ENCODE measurements at regions not wholly inside any gene's neighbourhood (a gene's known extent, or its start where the extent isn't known, plus 50 kb on each side); places are given as distances from the start of the nearest gene placed in this dataset.

DNA sequence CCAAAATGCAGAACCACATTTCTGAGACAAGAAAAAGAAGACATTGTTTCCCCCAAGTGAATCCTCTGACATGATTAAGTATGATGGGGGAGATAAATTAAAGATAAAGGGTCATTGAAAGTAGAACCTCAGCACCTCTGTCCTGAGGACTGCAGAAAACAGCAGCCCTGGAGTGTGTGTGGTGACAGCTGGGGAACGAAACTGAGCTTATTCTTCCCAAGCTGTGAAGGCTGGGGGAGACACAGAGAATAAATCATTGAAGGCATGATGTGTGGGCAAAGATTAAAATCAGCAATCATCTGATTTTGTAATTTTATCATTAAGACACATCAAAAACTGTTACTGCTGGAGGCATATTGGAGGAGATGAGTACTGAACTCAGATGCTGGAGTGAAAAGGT lies 67.5 kb upstream of the GPR6 start:
- Histone ChIP-seq H2AFZ (no peak overlapping the region; the same call in 1 of the 2 replicates), H3F3A (replicated peaks; ENCODE audit: low read depth) (no peaks in the 10 kb centered on the region), H3K27me3 (ENCODE audit: insufficient read depth) (no peaks in the 10 kb centered on the region), H4K20me1 (replicated peaks; ENCODE audit: insufficient read depth) (no peaks in the 10 kb centered on the region), H3K4me2 (no peak overlapping the region), H3K9me2 (ENCODE audit: insufficient read depth) (peaks cover 5% of the 10 kb centered on the region), H3K36me3 (ENCODE audit: insufficient read depth) (no peaks in the 10 kb centered on the region), H3K4me1 (ENCODE audit: insufficient read depth) (peaks cover 5% of the 10 kb centered on the region; the same call in 1 of the 2 replicates), H3K79me2 (replicated peaks; ENCODE audit: insufficient read depth) (no peaks in the 10 kb centered on the region), H3K27ac (ENCODE audit: low read depth) (no peak overlapping the region), H3K4me3 (no peak overlapping the region)
- no peaks in the 10 kb centered on the region for H3K36me3 Mint-ChIP-seq (ENCODE audit: low read depth)
- DNase-seq (ENCODE audit: low spot score): no peak
- TF ChIP-seq EZH2phosphoT487 (IDR thresholded peaks at IDR 0.05; ENCODE audit: unreplicated experiment): no peak
- TF ChIP-seq ZNF331 (CRISPR knock-in tag; IDR thresholded peaks at IDR 0.05; ENCODE audit: low read depth): no peak
- TF ChIP-seq, protein P1, sequence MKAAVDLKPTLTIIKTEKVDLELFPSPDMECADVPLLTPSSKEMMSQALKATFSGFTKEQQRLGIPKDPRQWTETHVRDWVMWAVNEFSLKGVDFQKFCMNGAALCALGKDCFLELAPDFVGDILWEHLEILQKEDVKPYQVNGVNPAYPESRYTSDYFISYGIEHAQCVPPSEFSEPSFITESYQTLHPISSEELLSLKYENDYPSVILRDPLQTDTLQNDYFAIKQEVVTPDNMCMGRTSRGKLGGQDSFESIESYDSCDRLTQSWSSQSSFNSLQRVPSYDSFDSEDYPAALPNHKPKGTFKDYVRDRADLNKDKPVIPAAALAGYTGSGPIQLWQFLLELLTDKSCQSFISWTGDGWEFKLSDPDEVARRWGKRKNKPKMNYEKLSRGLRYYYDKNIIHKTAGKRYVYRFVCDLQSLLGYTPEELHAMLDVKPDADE (IDR thresholded peaks at IDR 0.05): no peak
- no peak for TF ChIP-seq JUNB (IDR thresholded peaks at IDR 0.05; ENCODE audit: unreplicated experiment)
- TF ChIP-seq, protein P2, sequence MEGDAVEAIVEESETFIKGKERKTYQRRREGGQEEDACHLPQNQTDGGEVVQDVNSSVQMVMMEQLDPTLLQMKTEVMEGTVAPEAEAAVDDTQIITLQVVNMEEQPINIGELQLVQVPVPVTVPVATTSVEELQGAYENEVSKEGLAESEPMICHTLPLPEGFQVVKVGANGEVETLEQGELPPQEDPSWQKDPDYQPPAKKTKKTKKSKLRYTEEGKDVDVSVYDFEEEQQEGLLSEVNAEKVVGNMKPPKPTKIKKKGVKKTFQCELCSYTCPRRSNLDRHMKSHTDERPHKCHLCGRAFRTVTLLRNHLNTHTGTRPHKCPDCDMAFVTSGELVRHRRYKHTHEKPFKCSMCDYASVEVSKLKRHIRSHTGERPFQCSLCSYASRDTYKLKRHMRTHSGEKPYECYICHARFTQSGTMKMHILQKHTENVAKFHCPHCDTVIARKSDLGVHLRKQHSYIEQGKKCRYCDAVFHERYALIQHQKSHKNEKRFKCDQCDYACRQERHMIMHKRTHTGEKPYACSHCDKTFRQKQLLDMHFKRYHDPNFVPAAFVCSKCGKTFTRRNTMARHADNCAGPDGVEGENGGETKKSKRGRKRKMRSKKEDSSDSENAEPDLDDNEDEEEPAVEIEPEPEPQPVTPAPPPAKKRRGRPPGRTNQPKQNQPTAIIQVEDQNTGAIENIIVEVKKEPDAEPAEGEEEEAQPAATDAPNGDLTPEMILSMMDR (conservative IDR thresholded peaks at IDR 0.05; ENCODE audit: low read depth in 2 of 2): no peak
- TF ChIP-seq EZH2 (IDR thresholded peaks at IDR 0.05; ENCODE audit: low read depth, unreplicated experiment): no peak
- TF ChIP-seq NANOG (IDR thresholded peaks at IDR 0.05; ENCODE audit: borderline replicate concordance): no peak
- TF ChIP-seq, protein P3, sequence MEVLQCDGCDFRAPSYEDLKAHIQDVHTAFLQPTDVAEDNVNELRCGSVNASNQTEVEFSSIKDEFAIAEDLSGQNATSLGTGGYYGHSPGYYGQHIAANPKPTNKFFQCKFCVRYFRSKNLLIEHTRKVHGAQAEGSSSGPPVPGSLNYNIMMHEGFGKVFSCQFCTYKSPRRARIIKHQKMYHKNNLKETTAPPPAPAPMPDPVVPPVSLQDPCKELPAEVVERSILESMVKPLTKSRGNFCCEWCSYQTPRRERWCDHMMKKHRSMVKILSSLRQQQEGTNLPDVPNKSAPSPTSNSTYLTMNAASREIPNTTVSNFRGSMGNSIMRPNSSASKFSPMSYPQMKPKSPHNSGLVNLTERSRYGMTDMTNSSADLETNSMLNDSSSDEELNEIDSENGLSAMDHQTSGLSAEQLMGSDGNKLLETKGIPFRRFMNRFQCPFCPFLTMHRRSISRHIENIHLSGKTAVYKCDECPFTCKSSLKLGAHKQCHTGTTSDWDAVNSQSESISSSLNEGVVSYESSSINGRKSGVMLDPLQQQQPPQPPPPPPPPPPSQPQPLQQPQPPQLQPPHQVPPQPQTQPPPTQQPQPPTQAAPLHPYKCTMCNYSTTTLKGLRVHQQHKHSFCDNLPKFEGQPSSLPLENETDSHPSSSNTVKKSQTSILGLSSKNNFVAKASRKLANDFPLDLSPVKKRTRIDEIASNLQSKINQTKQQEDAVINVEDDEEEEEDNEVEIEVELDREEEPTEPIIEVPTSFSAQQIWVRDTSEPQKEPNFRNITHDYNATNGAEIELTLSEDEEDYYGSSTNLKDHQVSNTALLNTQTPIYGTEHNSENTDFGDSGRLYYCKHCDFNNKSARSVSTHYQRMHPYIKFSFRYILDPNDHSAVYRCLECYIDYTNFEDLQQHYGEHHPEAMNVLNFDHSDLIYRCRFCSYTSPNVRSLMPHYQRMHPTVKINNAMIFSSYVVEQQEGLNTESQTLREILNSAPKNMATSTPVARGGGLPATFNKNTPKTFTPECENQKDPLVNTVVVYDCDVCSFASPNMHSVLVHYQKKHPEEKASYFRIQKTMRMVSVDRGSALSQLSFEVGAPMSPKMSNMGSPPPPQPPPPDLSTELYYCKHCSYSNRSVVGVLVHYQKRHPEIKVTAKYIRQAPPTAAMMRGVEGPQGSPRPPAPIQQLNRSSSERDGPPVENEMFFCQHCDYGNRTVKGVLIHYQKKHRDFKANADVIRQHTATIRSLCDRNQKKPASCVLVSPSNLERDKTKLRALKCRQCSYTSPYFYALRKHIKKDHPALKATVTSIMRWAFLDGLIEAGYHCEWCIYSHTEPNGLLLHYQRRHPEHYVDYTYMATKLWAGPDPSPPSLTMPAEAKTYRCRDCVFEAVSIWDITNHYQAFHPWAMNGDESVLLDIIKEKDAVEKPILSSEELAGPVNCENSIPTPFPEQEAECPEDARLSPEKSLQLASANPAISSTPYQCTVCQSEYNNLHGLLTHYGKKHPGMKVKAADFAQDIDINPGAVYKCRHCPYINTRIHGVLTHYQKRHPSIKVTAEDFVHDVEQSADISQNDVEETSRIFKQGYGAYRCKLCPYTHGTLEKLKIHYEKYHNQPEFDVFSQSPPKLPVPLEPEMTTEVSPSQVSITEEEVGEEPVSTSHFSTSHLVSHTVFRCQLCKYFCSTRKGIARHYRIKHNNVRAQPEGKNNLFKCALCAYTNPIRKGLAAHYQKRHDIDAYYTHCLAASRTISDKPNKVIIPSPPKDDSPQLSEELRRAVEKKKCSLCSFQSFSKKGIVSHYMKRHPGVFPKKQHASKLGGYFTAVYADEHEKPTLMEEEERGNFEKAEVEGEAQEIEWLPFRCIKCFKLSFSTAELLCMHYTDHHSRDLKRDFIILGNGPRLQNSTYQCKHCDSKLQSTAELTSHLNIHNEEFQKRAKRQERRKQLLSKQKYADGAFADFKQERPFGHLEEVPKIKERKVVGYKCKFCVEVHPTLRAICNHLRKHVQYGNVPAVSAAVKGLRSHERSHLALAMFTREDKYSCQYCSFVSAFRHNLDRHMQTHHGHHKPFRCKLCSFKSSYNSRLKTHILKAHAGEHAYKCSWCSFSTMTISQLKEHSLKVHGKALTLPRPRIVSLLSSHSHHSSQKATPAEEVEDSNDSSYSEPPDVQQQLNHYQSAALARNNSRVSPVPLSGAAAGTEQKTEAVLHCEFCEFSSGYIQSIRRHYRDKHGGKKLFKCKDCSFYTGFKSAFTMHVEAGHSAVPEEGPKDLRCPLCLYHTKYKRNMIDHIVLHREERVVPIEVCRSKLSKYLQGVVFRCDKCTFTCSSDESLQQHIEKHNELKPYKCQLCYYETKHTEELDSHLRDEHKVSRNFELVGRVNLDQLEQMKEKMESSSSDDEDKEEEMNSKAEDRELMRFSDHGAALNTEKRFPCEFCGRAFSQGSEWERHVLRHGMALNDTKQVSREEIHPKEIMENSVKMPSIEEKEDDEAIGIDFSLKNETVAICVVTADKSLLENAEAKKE (CRISPR knock-in tag; IDR thresholded peaks at IDR 0.05): no peak
- TF ChIP-seq POLR2AphosphoS5 (IDR thresholded peaks at IDR 0.05; ENCODE audit: low read depth): no peak
- TF ChIP-seq, protein P4, sequence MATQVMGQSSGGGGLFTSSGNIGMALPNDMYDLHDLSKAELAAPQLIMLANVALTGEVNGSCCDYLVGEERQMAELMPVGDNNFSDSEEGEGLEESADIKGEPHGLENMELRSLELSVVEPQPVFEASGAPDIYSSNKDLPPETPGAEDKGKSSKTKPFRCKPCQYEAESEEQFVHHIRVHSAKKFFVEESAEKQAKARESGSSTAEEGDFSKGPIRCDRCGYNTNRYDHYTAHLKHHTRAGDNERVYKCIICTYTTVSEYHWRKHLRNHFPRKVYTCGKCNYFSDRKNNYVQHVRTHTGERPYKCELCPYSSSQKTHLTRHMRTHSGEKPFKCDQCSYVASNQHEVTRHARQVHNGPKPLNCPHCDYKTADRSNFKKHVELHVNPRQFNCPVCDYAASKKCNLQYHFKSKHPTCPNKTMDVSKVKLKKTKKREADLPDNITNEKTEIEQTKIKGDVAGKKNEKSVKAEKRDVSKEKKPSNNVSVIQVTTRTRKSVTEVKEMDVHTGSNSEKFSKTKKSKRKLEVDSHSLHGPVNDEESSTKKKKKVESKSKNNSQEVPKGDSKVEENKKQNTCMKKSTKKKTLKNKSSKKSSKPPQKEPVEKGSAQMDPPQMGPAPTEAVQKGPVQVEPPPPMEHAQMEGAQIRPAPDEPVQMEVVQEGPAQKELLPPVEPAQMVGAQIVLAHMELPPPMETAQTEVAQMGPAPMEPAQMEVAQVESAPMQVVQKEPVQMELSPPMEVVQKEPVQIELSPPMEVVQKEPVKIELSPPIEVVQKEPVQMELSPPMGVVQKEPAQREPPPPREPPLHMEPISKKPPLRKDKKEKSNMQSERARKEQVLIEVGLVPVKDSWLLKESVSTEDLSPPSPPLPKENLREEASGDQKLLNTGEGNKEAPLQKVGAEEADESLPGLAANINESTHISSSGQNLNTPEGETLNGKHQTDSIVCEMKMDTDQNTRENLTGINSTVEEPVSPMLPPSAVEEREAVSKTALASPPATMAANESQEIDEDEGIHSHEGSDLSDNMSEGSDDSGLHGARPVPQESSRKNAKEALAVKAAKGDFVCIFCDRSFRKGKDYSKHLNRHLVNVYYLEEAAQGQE (IDR thresholded peaks at IDR 0.05; ENCODE audit: unreplicated experiment): no peak
- TF ChIP-seq ZNF114 (CRISPR knock-in tag; IDR thresholded peaks at IDR 0.05): no peak
- TF ChIP-seq CREB1 (CRISPR knock-in tag; IDR thresholded peaks at IDR 0.05; ENCODE audit: low read depth): no peak
- TF ChIP-seq STAT1 (IDR thresholded peaks at IDR 0.05; ENCODE audit: unreplicated experiment): no peak
- H3K27ac Mint-ChIP-seq: no peak overlapping the region
- no peaks in the 10 kb centered on the region; the same call in 2 of the 3 replicates for H3K9me3 Mint-ChIP-seq
- H3K4me1 Mint-ChIP-seq: peaks cover 9% of the 10 kb centered on the region; the same call in 2 of the 3 replicates
- no peak overlapping the region for H3K4me3 Mint-ChIP-seq
- H3K27me3 Mint-ChIP-seq (ENCODE audit: insufficient read depth, low read depth, poor library complexity): no peaks in the 10 kb centered on the region
- no peak for ATAC-seq

Data from GM23338 (cell line).